ENCODE measurements at regions not wholly inside any gene's neighbourhood (a gene's known extent, or its start where the extent isn't known, plus 50 kb on each side); places are given as distances from the start of the nearest gene placed in this dataset.

GRCh38 chr22:27541836-27542235, 259.7 kb downstream of the MN1 start:
- no peak for DNase-seq (ENCODE audit: low read depth)

GRCh38 chr22:27542602-27543001, 259.0 kb downstream of the MN1 start:
- no peak for DNase-seq (ENCODE audit: low read depth)

- no peak for DNase-seq (ENCODE audit: low read depth)
Measured at GRCh38 chr22:27543460-27543859, 258.1 kb downstream of the MN1 start.

- DNase-seq (ENCODE audit: low read depth) = no peak
Measured at GRCh38 chr22:27545085-27545484, 256.5 kb downstream of the MN1 start.

GRCh38 chr22:27546157-27546935, 255.2 kb downstream of the MN1 start:
- no peak for DNase-seq (ENCODE audit: low read depth)

- no peak for DNase-seq (ENCODE audit: low read depth)
Measured at GRCh38 chr22:27551402-27551801, 250.2 kb downstream of the MN1 start.

GRCh38 chr22:27552176-27552575, 249.4 kb downstream of the MN1 start:
- DNase-seq (ENCODE audit: low read depth) = no peak

GRCh38 chr22:27552863-27553262, 248.7 kb downstream of the MN1 start:
- no peak for DNase-seq (ENCODE audit: low read depth)

GRCh38 chr22:27554106-27554811, 247.3 kb downstream of the MN1 start:
- DNase-seq (ENCODE audit: low read depth) = no peak

- no peak for DNase-seq (ENCODE audit: low read depth)
Measured at GRCh38 chr22:27554841-27555456, 246.6 kb downstream of the MN1 start.

- no peak for DNase-seq (ENCODE audit: low read depth)
Measured at GRCh38 chr22:27556371-27556770, 245.2 kb downstream of the MN1 start.

- no peak for DNase-seq (ENCODE audit: low read depth)
Measured at GRCh38 chr22:27557286-27558008, 244.1 kb downstream of the MN1 start.

GRCh38 chr22:27558658-27559371, 242.7 kb downstream of the MN1 start:
- no peak for DNase-seq (ENCODE audit: low read depth)

GRCh38 chr22:27560781-27561180, 240.8 kb downstream of the MN1 start:
- no peak for DNase-seq (ENCODE audit: low read depth)

GRCh38 chr22:27561286-27561904, 240.2 kb downstream of the MN1 start:
- DNase-seq (ENCODE audit: low read depth) = no peak

GRCh38 chr22:27564806-27565205, 236.8 kb downstream of the MN1 start:
- DNase-seq (ENCODE audit: low read depth) = no peak

- DNase-seq (ENCODE audit: low read depth) = no peak
Measured at GRCh38 chr22:27566602-27567001, 235.0 kb downstream of the MN1 start.

- DNase-seq (ENCODE audit: low read depth) = no peak
Measured at GRCh38 chr22:27568265-27568664, 233.3 kb downstream of the MN1 start.

- DNase-seq (ENCODE audit: low read depth) = no peak
Measured at GRCh38 chr22:27571463-27572277, 229.9 kb downstream of the MN1 start.

GRCh38 chr22:27572278-27572666, 229.3 kb downstream of the MN1 start:
- no peak for DNase-seq (ENCODE audit: low read depth)
